B cell (primary cell): ENCODE measurements at regions not wholly inside any gene's neighbourhood (a gene's known extent, or its start where the extent isn't known, plus 50 kb on each side); places are given as distances from the start of the nearest gene placed in this dataset.

ENCODE experiments used
- ATAC-seq: fragments of 200-7000 bp; cut with Tn5 transposase; one replicate; pipeline ENCODE4 v1.10.0; 2021; ENCODE audit warnings: low read depth, mild to moderate bottlenecking, moderate number of reproducible peaks, moderate library complexity
- CTCF ChIA-PET: fragments of 350-600 bp; sonication (Branson Sonifier 250); formaldehyde crosslinking; loops from one replicate; lab custom pipeline; 2021; ENCODE audit warnings: antibody characterized with exemption, inconsistent platforms; lab: Charles Lee
- POLR2A ChIA-PET: fragments of 350-600 bp; sonication (Branson Sonifier 250); formaldehyde crosslinking; loops from one replicate; lab custom pipeline; 2021; ENCODE audit warnings: antibody characterized with exemption; lab: Charles Lee
- DNase-seq: peaks from one replicate; pipeline ENCODE4 v3.0.0; 2013
- H2AFZ ChIP-seq: 2 replicates; pipeline ENCODE4 v1.6.1; 2012; ENCODE audit warnings: mild to moderate bottlenecking, low read depth, low read length; ENCODE audit not compliant: insufficient read depth, poor library complexity, severe bottlenecking
- H3K27ac ChIP-seq, 2 donors: 1 replicate in 1 of 2; 2 replicates in 1 of 2; pipeline ENCODE4 v1.5.1; 2012 to 2013; ENCODE audit warnings: low read length in 2 of 2, mild to moderate bottlenecking in 2 of 2, moderate library complexity in 1 of 2
- H3K27me3 ChIP-seq, 4 experiments: fragments of 200-600 bp in 1 of 4; sonication (generic) in 1 of 4; replicated peaks in 1 of 4; 1 replicate in 2 of 4; 2 replicates in 2 of 4; pipeline versions ENCODE4 v1.6.1 to v1.7.0; 2013 to 2016; ENCODE audit warnings: low read length in 3 of 4, mild to moderate bottlenecking in 2 of 4, mixed read lengths in 1 of 4, moderate library complexity in 1 of 4; ENCODE audit not compliant: insufficient read depth in 4 of 4, control insufficient read depth in 3 of 4; ENCODE audit errors: control extremely low read depth in 1 of 4
- H3K36me3 ChIP-seq, 2 experiments: replicated peaks in 1 of 2; 1 replicate in 1 of 2; 2 replicates in 1 of 2; pipeline versions ENCODE4 v1.6.1 to v1.7.1; 2013; ENCODE audit warnings: low read length in 1 of 2; ENCODE audit not compliant: insufficient read depth in 2 of 2, control insufficient read depth in 1 of 2; ENCODE audit errors: control extremely low read depth in 1 of 2, extremely low read depth in 1 of 2
- H3K4me1 ChIP-seq, 2 donors: fragments of 200-600 bp in 1 of 2; sonication (generic) in 1 of 2; 1 replicate in 1 of 2; 2 replicates in 1 of 2; pipeline versions ENCODE4 v1.5.1 to v1.6.1; 2013 to 2017; ENCODE audit warnings: low read length in 2 of 2; ENCODE audit not compliant: control insufficient read depth in 2 of 2, insufficient read depth in 2 of 2
- H3K4me2 ChIP-seq: replicated peaks from 2 replicates; pipeline ENCODE3; 2012; ENCODE audit warnings: mild to moderate bottlenecking, low read depth, low read length; ENCODE audit not compliant: poor library complexity, severe bottlenecking
- H3K4me3 ChIP-seq, 5 experiments: fragments of 200-600 bp in 1 of 5; sonication (generic) in 1 of 5; 1 replicate in 3 of 5; 2 replicates in 2 of 5; pipeline versions ENCODE4 v1.5.1 to v1.7.0; 2011 to 2016; ENCODE audit warnings: low read length in 4 of 5, mild to moderate bottlenecking in 4 of 5, low read depth in 2 of 5, control low read depth in 1 of 5, moderate library complexity in 1 of 5; ENCODE audit not compliant: insufficient read depth in 1 of 5; ENCODE audit errors: control extremely low read depth in 1 of 5, extremely low read depth in 1 of 5
- H3K79me2 ChIP-seq: fragments of 200-600 bp; sonication (generic); one replicate; pipeline ENCODE4 v1.6.0; 2016; ENCODE audit warnings: low read length; ENCODE audit not compliant: control insufficient read depth, insufficient read depth
- H3K9ac ChIP-seq: fragments of 200-600 bp; sonication (generic); 2 replicates; pipeline ENCODE4 v1.6.1; 2017; ENCODE audit warnings: mild to moderate bottlenecking, low read length, moderate library complexity
- H3K9me3 ChIP-seq, 3 donors: one replicate each; pipeline versions ENCODE4 v1.6.1 to v1.7.1; 2013; ENCODE audit warnings: low read length in 2 of 3; ENCODE audit not compliant: control insufficient read depth in 2 of 3, insufficient read depth in 1 of 3; ENCODE audit errors: control extremely low read depth in 1 of 3
- H4K20me1 ChIP-seq: 2 replicates; pipeline ENCODE4 v1.6.0; 2012; ENCODE audit warnings: mild to moderate bottlenecking, low read length; ENCODE audit not compliant: insufficient read depth, control insufficient read depth, poor library complexity, severe bottlenecking
- H3K27ac Mint-ChIP-seq: one replicate; pipeline ENCODE4 v1.8.0; 2021; ENCODE audit warnings: mixed read lengths
- H3K27me3 Mint-ChIP-seq: one replicate; pipeline ENCODE4 v1.8.0; 2021; ENCODE audit warnings: mixed read lengths
- H3K4me1 Mint-ChIP-seq: one replicate; pipeline ENCODE4 v1.8.0; 2021; ENCODE audit warnings: mixed read lengths
- H3K4me3 Mint-ChIP-seq: one replicate; pipeline ENCODE4 v1.8.0; 2021; ENCODE audit warnings: mixed read lengths
- H3K9me3 Mint-ChIP-seq: one replicate; pipeline ENCODE4 v1.8.0; 2022; ENCODE audit warnings: mixed read lengths; ENCODE audit not compliant: insufficient read depth
- EZH2 ChIP-seq: IDR thresholded peaks from 2 replicates; pipeline ENCODE4 v1.6.1; 2012; ENCODE audit warnings: borderline replicate concordance, low read depth, mild to moderate bottlenecking, moderate library complexity, low read length; ENCODE audit not compliant: insufficient read depth, poor library complexity, severe bottlenecking
- WGBS: methylation state at CpG from one replicate; pipeline ENCODE4 v1.1.5; 2013; ENCODE audit warnings: missing lambda C conversion rate; ENCODE audit not compliant: insufficient coverage; 5-methylcytosine and 5-hydroxymethylcytosine counted together
- intact Hi-C: fragments of 100-400 bp; cut with micrococcal nuclease; formaldehyde crosslinking; loops from one replicate; pipeline ENCODE4 v1.10.0; 2022
- TF ChIP-seq, protein P1 (sequence below): fragments of 200-600 bp; IDR thresholded peaks from one replicate; pipeline ENCODE4 v1.8.0; 2022; ENCODE audit warnings: antibody characterized with exemption, mild to moderate bottlenecking

DNA sequence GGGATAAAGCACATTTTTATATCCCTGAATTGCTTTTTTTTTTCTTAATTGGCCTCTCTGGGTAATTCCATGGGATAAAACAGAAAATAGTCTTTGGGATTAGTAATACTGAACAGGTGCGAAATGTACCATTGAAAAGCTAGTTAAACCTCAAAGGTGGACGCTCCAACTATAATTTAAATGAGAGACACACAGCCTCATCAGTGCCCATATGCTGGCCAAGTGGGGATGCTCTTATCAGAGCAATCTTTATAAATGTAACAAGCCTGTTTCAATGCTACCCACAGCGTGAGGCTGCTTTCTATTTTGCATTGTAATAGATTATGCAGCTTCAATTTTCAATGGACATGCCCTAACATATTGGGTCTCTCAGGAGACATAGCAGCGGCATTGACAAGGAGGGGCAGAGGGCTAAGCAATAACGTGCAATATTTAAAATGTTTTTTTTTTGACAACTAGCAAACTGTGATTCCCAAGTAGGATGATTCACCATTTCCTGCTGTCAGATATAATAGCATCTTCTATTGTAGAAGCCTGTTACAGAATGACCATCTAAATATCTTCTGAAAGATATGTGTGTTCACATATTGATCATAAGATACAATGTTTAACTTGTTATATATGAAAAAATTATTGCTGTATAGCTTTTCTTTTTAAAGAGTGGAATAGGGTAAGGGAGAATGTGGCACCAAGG lies 91.3 kb upstream of the BET1 start:
- no peaks in the 10 kb centered on the region for H3K4me1 Mint-ChIP-seq
- H3K27me3 Mint-ChIP-seq: peaks cover 3% of the 10 kb centered on the region
- Histone ChIP-seq H3K36me3 (no peaks in the 10 kb centered on the region), H3K9ac (no peak overlapping the region), H2AFZ (no peak overlapping the region), H3K79me2 (no peaks in the 10 kb centered on the region), H3K4me2 (no peak overlapping the region), H3K9me3 (no peaks in the 10 kb centered on the region), H4K20me1 (no peaks in the 10 kb centered on the region), H3K4me1 (no peaks in the 10 kb centered on the region), H3K27ac (no peak overlapping the region), H3K27me3 (no peaks in the 10 kb centered on the region), H3K4me3 (no peak overlapping the region)
- no peaks in the 10 kb centered on the region for H3K9me3 Mint-ChIP-seq
- POLR2A ChIA-PET: interaction anchor here (0.7 kb wide), 1 partner anchor 45 kb away, joined by 4 read pairs; no protein-coding TSS in a partner anchor
- DNase-seq: no peak
- no peak for ATAC-seq
- no peak overlapping the region for H3K4me3 Mint-ChIP-seq
- H3K27ac Mint-ChIP-seq: no peak overlapping the region
- WGBS: 92% methylated on average over 2 of the region's 5 CpGs
- no peak for TF ChIP-seq EZH2
- TF ChIP-seq, protein P1, sequence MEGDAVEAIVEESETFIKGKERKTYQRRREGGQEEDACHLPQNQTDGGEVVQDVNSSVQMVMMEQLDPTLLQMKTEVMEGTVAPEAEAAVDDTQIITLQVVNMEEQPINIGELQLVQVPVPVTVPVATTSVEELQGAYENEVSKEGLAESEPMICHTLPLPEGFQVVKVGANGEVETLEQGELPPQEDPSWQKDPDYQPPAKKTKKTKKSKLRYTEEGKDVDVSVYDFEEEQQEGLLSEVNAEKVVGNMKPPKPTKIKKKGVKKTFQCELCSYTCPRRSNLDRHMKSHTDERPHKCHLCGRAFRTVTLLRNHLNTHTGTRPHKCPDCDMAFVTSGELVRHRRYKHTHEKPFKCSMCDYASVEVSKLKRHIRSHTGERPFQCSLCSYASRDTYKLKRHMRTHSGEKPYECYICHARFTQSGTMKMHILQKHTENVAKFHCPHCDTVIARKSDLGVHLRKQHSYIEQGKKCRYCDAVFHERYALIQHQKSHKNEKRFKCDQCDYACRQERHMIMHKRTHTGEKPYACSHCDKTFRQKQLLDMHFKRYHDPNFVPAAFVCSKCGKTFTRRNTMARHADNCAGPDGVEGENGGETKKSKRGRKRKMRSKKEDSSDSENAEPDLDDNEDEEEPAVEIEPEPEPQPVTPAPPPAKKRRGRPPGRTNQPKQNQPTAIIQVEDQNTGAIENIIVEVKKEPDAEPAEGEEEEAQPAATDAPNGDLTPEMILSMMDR: no peak
- CTCF ChIA-PET: interaction anchor here (0.7 to 1.2 kb wide), 3 partner anchors 9 to 192 kb away, joined by 3 to 6 read pairs (median 3); no protein-coding TSS in a partner anchor
- intact Hi-C loops: no loop called here

DNA sequence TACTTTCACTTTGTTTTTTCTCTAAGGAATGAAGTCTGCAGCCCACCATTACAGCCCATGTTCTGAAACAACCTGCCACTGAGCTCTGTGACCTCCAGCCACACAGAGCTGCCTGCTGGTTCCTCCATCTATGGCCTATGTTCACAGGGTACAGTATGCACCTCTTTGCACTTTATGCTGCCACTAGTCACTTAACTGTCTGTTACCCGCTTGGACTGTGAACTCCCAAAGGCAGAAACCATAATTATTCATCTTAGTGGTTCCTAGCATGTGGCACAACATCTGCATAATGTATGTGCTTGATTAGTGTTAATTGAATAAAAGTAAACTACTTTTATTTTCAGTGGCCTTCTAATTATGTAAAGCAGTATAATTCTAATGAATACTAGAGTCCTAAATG lies 95.5 kb upstream of the BET1 start:
- Mint-ChIP-seq H3K4me3 (no peak overlapping the region), H3K4me1 (no peaks in the 10 kb centered on the region), H3K27me3 (peaks cover 3% of the 10 kb centered on the region), H3K27ac (no peak overlapping the region), H3K9me3 (peaks cover 2% of the 10 kb centered on the region)
- Histone ChIP-seq H3K36me3 (no peaks in the 10 kb centered on the region), H3K4me1 (no peaks in the 10 kb centered on the region), H3K27me3 (peaks cover 0 to 4% (median 0%) of the 10 kb centered on the region in 4 experiments), H3K4me3 (no peak overlapping the region), H3K79me2 (no peaks in the 10 kb centered on the region), H3K4me2 (no peak overlapping the region), H3K9ac (no peak overlapping the region), H2AFZ (no peak overlapping the region), H3K9me3 (peaks cover 0 to 11% (median 0%) of the 10 kb centered on the region in 3 donors), H3K27ac (no peak overlapping the region), H4K20me1 (no peaks in the 10 kb centered on the region)
- DNase-seq: no peak
- POLR2A ChIA-PET: no interaction called here
- intact Hi-C loops: no loop called here
- CTCF ChIA-PET: no interaction called here
- WGBS: no CpG with 5 or more reads among the region's 1 CpG
- no peak for TF ChIP-seq EZH2
- TF ChIP-seq, protein P1: no peak
- no peak for ATAC-seq
